T-cell (primary cell): ENCODE measurements at regions not wholly inside any gene's neighbourhood (a gene's known extent, or its start where the extent isn't known, plus 50 kb on each side); places are given as distances from the start of the nearest gene placed in this dataset.

ENCODE experiments used
- ATAC-seq, 4 experiments: fragments of 200-7000 bp in 3 of 4; fragments of 150-1000 bp in 1 of 4; cut with Tn5 transposase; replicated peaks in 1 of 4; 1 replicate in 3 of 4; 2 replicates in 1 of 4; pipeline ENCODE4 v1.10.0; 2021; ENCODE audit warnings: moderate library complexity in 3 of 4, mild to moderate bottlenecking in 2 of 4, moderate number of reproducible peaks in 1 of 4
- CTCF ChIA-PET, 2 donors: fragments of 300-600 bp; sonication (Branson Sonifier 250); formaldehyde crosslinking; loops; one replicate each; lab custom pipeline; 2022; ENCODE audit warnings: antibody characterized with exemption in 2 of 2; lab: Charles Lee
- POLR2A ChIA-PET, 2 donors: fragments of 300-600 bp; sonication (Branson Sonifier 250); formaldehyde crosslinking; loops; one replicate each; lab custom pipeline; 2022; ENCODE audit warnings: antibody characterized with exemption in 2 of 2; lab: Charles Lee
- DNase-seq, 35 experiments: peaks; one replicate each; pipeline versions ENCODE4 v3.0.0 to v3.0.0-alpha.2; 2013 to 2023
- H3K27ac ChIP-seq: one replicate; pipeline ENCODE4 v1.5.1; 2013; ENCODE audit warnings: low read length
- H3K27me3 ChIP-seq, 2 experiments: replicated peaks in 1 of 2; 1 replicate in 1 of 2; 2 replicates in 1 of 2; pipeline versions ENCODE4 v1.6.1 to v1.7.0; 2013; ENCODE audit warnings: low read length in 1 of 2, mixed read lengths in 1 of 2; ENCODE audit not compliant: control insufficient read depth in 2 of 2, insufficient read depth in 2 of 2; ENCODE audit errors: extremely low read depth in 1 of 2
- H3K36me3 ChIP-seq, 2 donors: 1 replicate in 1 of 2; 2 replicates in 1 of 2; pipeline versions ENCODE4 v1.6.1 to v1.7.0; 2013; ENCODE audit warnings: low read length in 1 of 2; ENCODE audit not compliant: control insufficient read depth in 2 of 2, insufficient read depth in 1 of 2; ENCODE audit errors: extremely low read depth in 1 of 2
- H3K4me1 ChIP-seq, 2 experiments: 1 replicate in 1 of 2; 2 replicates in 1 of 2; pipeline versions ENCODE4 v1.6.1 to v1.7.0; 2013; ENCODE audit warnings: low read length in 2 of 2, mixed read lengths in 1 of 2; ENCODE audit not compliant: insufficient read depth in 2 of 2, control insufficient read depth in 1 of 2; ENCODE audit errors: extremely low read depth in 1 of 2
- H3K4me3 ChIP-seq, 2 donors: 1 replicate in 1 of 2; 2 replicates in 1 of 2; pipeline versions ENCODE4 v1.5.1 to v1.7.0; 2013; ENCODE audit warnings: mild to moderate bottlenecking in 2 of 2, low read length in 1 of 2, moderate library complexity in 1 of 2; ENCODE audit not compliant: control insufficient read depth in 1 of 2; ENCODE audit errors: extremely low read depth in 1 of 2
- H3K9me3 ChIP-seq: 2 replicates; pipeline ENCODE4 v1.7.0; 2013
- H3K27ac Mint-ChIP-seq, 2 donors: one replicate each; pipeline ENCODE4 v1.8.0; 2020 to 2021; ENCODE audit warnings: mild to moderate bottlenecking in 2 of 2, mixed read lengths in 2 of 2
- H3K27me3 Mint-ChIP-seq, 2 donors: one replicate each; pipeline ENCODE4 v1.8.0; 2021 to 2022; ENCODE audit warnings: mixed read lengths in 2 of 2
- H3K36me3 Mint-ChIP-seq: one replicate; pipeline ENCODE4 v1.8.0; 2021; ENCODE audit warnings: mixed read lengths
- H3K4me1 Mint-ChIP-seq, 3 donors: one replicate each; pipeline ENCODE4 v1.8.0; 2020 to 2022; ENCODE audit warnings: mixed read lengths in 3 of 3, mild to moderate bottlenecking in 1 of 3
- H3K4me3 Mint-ChIP-seq, 3 donors: one replicate each; pipeline ENCODE4 v1.8.0; 2020 to 2022; ENCODE audit warnings: mild to moderate bottlenecking in 3 of 3, mixed read lengths in 3 of 3, moderate library complexity in 3 of 3
- H3K9me3 Mint-ChIP-seq, 3 donors: one replicate each; pipeline ENCODE4 v1.8.0; 2020 to 2022; ENCODE audit warnings: mixed read lengths in 3 of 3
- WGBS: methylation state at CpG from one replicate; pipeline ENCODE4 v1.1.5; 2013; ENCODE audit warnings: missing lambda C conversion rate; ENCODE audit not compliant: insufficient coverage; 5-methylcytosine and 5-hydroxymethylcytosine counted together

- no peaks in the 10 kb centered on the region for H3K36me3 Mint-ChIP-seq
- no peak for ATAC-seq
- peak in 1 of 35 experiments; percentile 5 for DNase-seq
Measured at GRCh38 chr6:170107606-170108222, 183.2 kb downstream of the DLL1 start.

GRCh38 chr6:170106906-170107525 is 183.9 kb downstream of the DLL1 start:
- Histone ChIP-seq H3K4me3 (no peak overlapping the region), H3K36me3 (no peaks in the 10 kb centered on the region), H3K27me3 (peaks cover 0 to 29% of the 10 kb centered on the region in 2 experiments), H3K9me3 (no peaks in the 10 kb centered on the region), H3K27ac (no peak overlapping the region), H3K4me1 (no peaks in the 10 kb centered on the region)
- Mint-ChIP-seq H3K4me3 (no peak overlapping the region), H3K4me1 (no peaks in the 10 kb centered on the region), H3K9me3 (peaks cover 0 to 2% (median 0%) of the 10 kb centered on the region in 3 donors), H3K36me3 (no peaks in the 10 kb centered on the region), H3K27me3 (peaks cover 14 to 18% of the 10 kb centered on the region in 2 donors), H3K27ac (no peak overlapping the region)
- WGBS, result 87% methylated on average over 9 of the region's 14 CpGs
- peak in 2 of 35 experiments; percentile 1 to 23 for DNase-seq
- no peak for ATAC-seq
- ChIA-PET CTCF (no interaction called here), POLR2A (no interaction called here)

More at GRCh38 chr6:170107606-170108222, 183.2 kb downstream of the DLL1 start:
- no peaks in the 10 kb centered on the region for H3K4me1 ChIP-seq
- CTCF ChIA-PET, result no interaction called here
- H3K9me3 Mint-ChIP-seq, result peaks cover 0 to 2% (median 0%) of the 10 kb centered on the region in 3 donors
- H3K36me3 ChIP-seq, result no peaks in the 10 kb centered on the region
- no peak overlapping the region for H3K4me3 ChIP-seq
- WGBS, result 86% methylated on average over 13 of the region's 13 CpGs
- no peak overlapping the region for H3K27ac ChIP-seq
- POLR2A ChIA-PET, result no interaction called here
- H3K4me3 Mint-ChIP-seq, result no peak overlapping the region
- H3K27ac Mint-ChIP-seq, result no peak overlapping the region
- H3K4me1 Mint-ChIP-seq, result no peaks in the 10 kb centered on the region
- no peaks in the 10 kb centered on the region for H3K9me3 ChIP-seq
- peaks cover 0 to 28% of the 10 kb centered on the region in 2 experiments for H3K27me3 ChIP-seq
- H3K27me3 Mint-ChIP-seq, result peaks cover 14 to 16% of the 10 kb centered on the region in 2 donors

GRCh38 chr6:170102582-170103481 is 188.0 kb downstream of the DLL1 start:
- ATAC-seq, result no peak

GRCh38 chr6:170102038-170102437 is 188.8 kb downstream of the DLL1 start:
- no peaks in the 10 kb centered on the region for H3K36me3 ChIP-seq
- Mint-ChIP-seq H3K36me3 (no peaks in the 10 kb centered on the region), H3K4me1 (no peaks in the 10 kb centered on the region), H3K9me3 (peaks cover 0 to 2% (median 0%) of the 10 kb centered on the region in 3 donors), H3K27ac (no peak overlapping the region), H3K27me3 (peaks cover 5 to 12% of the 10 kb centered on the region in 2 donors), H3K4me3 (no peak overlapping the region)
- H3K4me3 ChIP-seq, result no peak overlapping the region
- H3K27me3 ChIP-seq, result peaks cover 0 to 36% of the 10 kb centered on the region in 2 experiments
- CTCF ChIA-PET, result no interaction called here
- WGBS, result 86% methylated on average over 4 of the region's 7 CpGs
- DNase-seq (peak in 1 of 35 experiments; percentile 10), ATAC-seq (no peak)
- POLR2A ChIA-PET, result interaction anchor here in 1 of 2 donors (0.6 kb wide), 1 partner anchor 13 kb away, joined by 5 read pairs; no protein-coding TSS in a partner anchor
- H3K4me1 ChIP-seq, result no peaks in the 10 kb centered on the region
- no peaks in the 10 kb centered on the region for H3K9me3 ChIP-seq
- H3K27ac ChIP-seq, result no peak overlapping the region

More at GRCh38 chr6:170102582-170103481, 188.0 kb downstream of the DLL1 start:
- no peaks in the 10 kb centered on the region for H3K4me1 Mint-ChIP-seq
- Histone ChIP-seq H3K4me3 (no peak overlapping the region), H3K9me3 (no peaks in the 10 kb centered on the region), H3K36me3 (no peaks in the 10 kb centered on the region), H3K27me3 (peaks cover 0 to 36% of the 10 kb centered on the region in 2 experiments), H3K4me1 (no peaks in the 10 kb centered on the region), H3K27ac (no peak overlapping the region)
- 69% methylated on average over 26 of the region's 30 CpGs for WGBS
- no peaks in the 10 kb centered on the region for H3K36me3 Mint-ChIP-seq
- H3K9me3 Mint-ChIP-seq, result peaks cover 0 to 2% (median 0%) of the 10 kb centered on the region in 3 donors
- CTCF ChIA-PET, result no interaction called here
- DNase-seq, result peak in 5 of 35 experiments; percentile 6 to 31 (median 19)
- H3K4me3 Mint-ChIP-seq, result no peak overlapping the region
- POLR2A ChIA-PET, result interaction anchor here in 1 of 2 donors (0.6 kb wide), 1 partner anchor 894 kb away, joined by 5 read pairs; no protein-coding TSS in a partner anchor
- H3K27me3 Mint-ChIP-seq, result peaks cover 10 to 15% of the 10 kb centered on the region in 2 donors
- H3K27ac Mint-ChIP-seq, result peak overlapping the region in 1 of 2 donors; percentile 54

GRCh38 chr6:170101281-170102035 is 189.4 kb downstream of the DLL1 start:
- H3K27ac Mint-ChIP-seq, result no peak overlapping the region
- no peaks in the 10 kb centered on the region for H3K4me1 Mint-ChIP-seq
- H3K9me3 Mint-ChIP-seq, result peaks cover 0 to 2% (median 0%) of the 10 kb centered on the region in 3 donors
- POLR2A ChIA-PET, result interaction anchor here in 1 of 2 donors (0.6 kb wide), 1 partner anchor 12 kb away, joined by 5 read pairs; no protein-coding TSS in a partner anchor
- peaks cover 0 to 39% of the 10 kb centered on the region in 2 experiments for H3K27me3 ChIP-seq
- H3K27ac ChIP-seq, result no peak overlapping the region
- 97% methylated on average over 11 of the region's 17 CpGs for WGBS
- no peaks in the 10 kb centered on the region for H3K36me3 Mint-ChIP-seq
- no peak overlapping the region for H3K4me3 ChIP-seq
- ATAC-seq (no peak), DNase-seq (peak in 1 of 35 experiments; percentile 17)
- H3K9me3 ChIP-seq, result no peaks in the 10 kb centered on the region
- no peaks in the 10 kb centered on the region for H3K36me3 ChIP-seq
- no peaks in the 10 kb centered on the region for H3K4me1 ChIP-seq
- CTCF ChIA-PET, result no interaction called here
- no peak overlapping the region for H3K4me3 Mint-ChIP-seq
- H3K27me3 Mint-ChIP-seq, result peaks cover 7 to 18% of the 10 kb centered on the region in 2 donors
